DOHH2 (cell line): ENCODE measurements at regions not wholly inside any gene's neighbourhood (a gene's known extent, or its start where the extent isn't known, plus 50 kb on each side); places are given as distances from the start of the nearest gene placed in this dataset.

Source experiments
- H3F3A ChIP-seq: fragments of 200-600 bp; sonication (generic), shearing (Covaris generic); 2 replicates; pipeline ENCODE4 v1.6.0; 2016; ENCODE audit warnings: antibody characterized with exemption, mild to moderate bottlenecking; ENCODE audit not compliant: control insufficient read depth, insufficient read depth
- H3K27ac ChIP-seq: fragments of 200-600 bp; sonication (generic); 2 replicates; pipeline ENCODE4 v1.5.1; 2014; ENCODE audit warnings: low read depth, mild to moderate bottlenecking, low read length, moderate library complexity
- H3K27me3 ChIP-seq: fragments of 200-600 bp; sonication (generic); 2 replicates; pipeline ENCODE4 v1.6.1; 2014; ENCODE audit warnings: mild to moderate bottlenecking, low read length, mixed read lengths; ENCODE audit not compliant: control insufficient read depth
- H3K36me3 ChIP-seq: fragments of 200-600 bp; sonication (generic); 2 replicates; pipeline ENCODE4 v1.6.1; 2014; ENCODE audit warnings: mild to moderate bottlenecking, low read length, moderate library complexity, mixed read lengths; ENCODE audit not compliant: control insufficient read depth
- H3K4me1 ChIP-seq: fragments of 200-600 bp; sonication (generic); 2 replicates; pipeline ENCODE4 v1.6.1; 2014; ENCODE audit warnings: mild to moderate bottlenecking, low read length, mixed read lengths; ENCODE audit not compliant: control insufficient read depth
- H3K4me2 ChIP-seq: fragments of 200-600 bp; sonication (generic); 2 replicates; pipeline ENCODE4 v1.6.0; 2014; ENCODE audit warnings: mild to moderate bottlenecking, low read length, moderate library complexity
- H3K4me3 ChIP-seq: fragments of 200-600 bp; sonication (generic); 2 replicates; pipeline ENCODE4 v1.5.1; 2014; ENCODE audit warnings: mild to moderate bottlenecking, low read length, mixed read lengths
- H3K79me2 ChIP-seq: fragments of 200-600 bp; sonication (generic); 2 replicates; pipeline ENCODE4 v1.6.1; 2014; ENCODE audit warnings: mild to moderate bottlenecking, low read length, mixed read lengths; ENCODE audit not compliant: control insufficient read depth
- H3K9me2 ChIP-seq: fragments of 200-600 bp; sonication (generic); replicated peaks from 2 replicates; pipeline ENCODE4 v1.6.1; 2014; ENCODE audit warnings: mild to moderate bottlenecking, low read length, mixed read lengths; ENCODE audit not compliant: control insufficient read depth
- H3K9me3 ChIP-seq: fragments of 200-600 bp; sonication (generic); 2 replicates; pipeline ENCODE4 v1.6.1; 2014; ENCODE audit warnings: antibody characterized with exemption, low read length, mixed read lengths; ENCODE audit not compliant: control insufficient read depth, insufficient read depth
- H4K20me1 ChIP-seq: fragments of 200-600 bp; sonication (generic); 2 replicates; pipeline ENCODE4 v1.6.0; 2014; ENCODE audit warnings: low read depth, mild to moderate bottlenecking, antibody characterized with exemption, low read length, moderate library complexity; ENCODE audit not compliant: control insufficient read depth, insufficient read depth
- EZH2phosphoT487 ChIP-seq: fragments of 200-600 bp; sonication (generic); IDR thresholded peaks from 2 replicates; pipeline ENCODE4 v1.6.1; 2017; ENCODE audit warnings: borderline replicate concordance, mild to moderate bottlenecking, antibody characterized with exemption, low read length, moderate library complexity, mixed read lengths
- TF ChIP-seq, protein P1 (sequence below): fragments of 200-600 bp; sonication (generic); IDR thresholded peaks from one replicate; pipeline ENCODE4 v1.5.1; 2014; ENCODE audit warnings: antibody characterized with exemption, mild to moderate bottlenecking, low read depth, low read length; ENCODE audit not compliant: poor library complexity, severe bottlenecking

DNA sequence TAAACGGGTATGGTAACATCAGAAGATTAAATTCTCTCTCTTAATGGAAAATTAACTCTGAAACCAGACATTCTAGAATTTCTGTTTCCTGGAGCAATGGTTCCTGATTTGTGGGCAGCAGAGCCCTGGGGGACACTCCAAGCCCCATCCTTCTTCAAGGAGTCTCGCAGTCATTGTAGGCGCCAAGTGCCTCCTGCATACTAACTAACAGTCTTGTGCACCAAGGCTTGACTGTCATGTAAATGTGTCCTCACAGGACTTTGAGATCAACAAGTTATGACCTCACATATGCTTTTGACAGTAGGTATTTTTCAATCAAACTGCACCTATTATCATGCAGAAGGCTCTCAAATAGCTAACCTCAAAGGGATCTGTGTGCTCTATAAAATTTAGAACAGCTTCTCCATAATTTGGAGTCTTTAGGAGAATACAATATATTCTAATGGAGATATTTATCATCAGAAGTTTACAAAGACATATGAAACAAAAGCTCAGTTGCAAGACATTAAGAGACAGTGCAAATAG, 52.1 kb upstream of the COPS8 start:
- Histone ChIP-seq H3K79me2 (no peaks in the 10 kb centered on the region), H3K9me3 (no peaks in the 10 kb centered on the region), H3K27me3 (no peaks in the 10 kb centered on the region), H3K4me1 (peaks cover 2% of the 10 kb centered on the region; the same call in 1 of the 2 replicates), H3K36me3 (no peaks in the 10 kb centered on the region), H3K9me2 (no peaks in the 10 kb centered on the region), H3F3A (no peaks in the 10 kb centered on the region), H3K4me3 (no peak overlapping the region), H4K20me1 (no peaks in the 10 kb centered on the region), H3K27ac (no peak overlapping the region), H3K4me2 (no peak overlapping the region)
- TF ChIP-seq EZH2phosphoT487: no peak
- TF ChIP-seq, protein P1, sequence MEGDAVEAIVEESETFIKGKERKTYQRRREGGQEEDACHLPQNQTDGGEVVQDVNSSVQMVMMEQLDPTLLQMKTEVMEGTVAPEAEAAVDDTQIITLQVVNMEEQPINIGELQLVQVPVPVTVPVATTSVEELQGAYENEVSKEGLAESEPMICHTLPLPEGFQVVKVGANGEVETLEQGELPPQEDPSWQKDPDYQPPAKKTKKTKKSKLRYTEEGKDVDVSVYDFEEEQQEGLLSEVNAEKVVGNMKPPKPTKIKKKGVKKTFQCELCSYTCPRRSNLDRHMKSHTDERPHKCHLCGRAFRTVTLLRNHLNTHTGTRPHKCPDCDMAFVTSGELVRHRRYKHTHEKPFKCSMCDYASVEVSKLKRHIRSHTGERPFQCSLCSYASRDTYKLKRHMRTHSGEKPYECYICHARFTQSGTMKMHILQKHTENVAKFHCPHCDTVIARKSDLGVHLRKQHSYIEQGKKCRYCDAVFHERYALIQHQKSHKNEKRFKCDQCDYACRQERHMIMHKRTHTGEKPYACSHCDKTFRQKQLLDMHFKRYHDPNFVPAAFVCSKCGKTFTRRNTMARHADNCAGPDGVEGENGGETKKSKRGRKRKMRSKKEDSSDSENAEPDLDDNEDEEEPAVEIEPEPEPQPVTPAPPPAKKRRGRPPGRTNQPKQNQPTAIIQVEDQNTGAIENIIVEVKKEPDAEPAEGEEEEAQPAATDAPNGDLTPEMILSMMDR: no peak

DNA sequence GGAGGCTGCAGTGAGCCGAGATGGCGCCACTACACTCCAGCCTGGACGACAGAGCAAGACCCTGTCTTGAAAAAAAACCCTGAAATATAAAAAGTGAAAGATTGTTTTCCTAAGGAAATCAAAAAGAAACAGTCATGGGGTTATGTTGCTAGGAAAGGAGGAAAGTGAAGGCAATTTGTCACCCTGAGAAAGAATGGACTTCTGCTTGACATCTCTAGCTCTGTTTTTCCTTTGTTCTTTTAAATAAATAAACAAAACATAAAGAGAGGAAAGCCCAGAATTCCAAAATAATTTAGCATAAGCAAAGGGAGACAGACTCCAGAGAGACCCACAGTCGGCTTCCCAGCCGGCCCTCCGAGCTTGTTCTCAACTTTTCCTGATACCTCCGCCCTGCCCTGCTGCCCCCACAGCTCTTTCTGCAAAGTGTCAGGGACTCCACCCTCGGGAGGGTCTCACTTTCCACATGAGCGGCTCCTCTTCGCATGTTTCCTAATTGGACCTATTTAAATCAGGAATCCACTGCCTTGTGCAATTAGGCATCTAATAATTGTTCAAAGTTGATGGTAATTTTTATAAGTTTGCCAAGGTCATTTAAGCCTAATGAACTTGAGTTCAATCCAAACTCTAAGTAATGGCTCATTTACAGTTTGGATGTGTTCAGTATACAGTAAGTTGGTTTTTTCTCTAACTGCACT, 49.8 kb upstream of the COPS8 start:
- H3K4me1 ChIP-seq: peaks cover 2% of the 10 kb centered on the region; the same call in 1 of the 2 replicates
- H4K20me1 ChIP-seq: no peaks in the 10 kb centered on the region
- TF ChIP-seq EZH2phosphoT487: no peak
- TF ChIP-seq, protein P1: no peak

More for the DNA sequence above, 49.8 kb upstream of the COPS8 start:
- Histone ChIP-seq H3K9me3 (no peaks in the 10 kb centered on the region), H3K36me3 (no peaks in the 10 kb centered on the region), H3K4me2 (no peak overlapping the region), H3K27me3 (no peaks in the 10 kb centered on the region), H3K27ac (no peak overlapping the region), H3K9me2 (no peaks in the 10 kb centered on the region), H3K79me2 (no peaks in the 10 kb centered on the region), H3K4me3 (no peak overlapping the region), H3F3A (no peaks in the 10 kb centered on the region)
